Anterior cingulate cortex (tissue), 58 donors: ENCODE measurements at regions not wholly inside any gene's neighbourhood (a gene's known extent, or its start where the extent isn't known, plus 50 kb on each side); places are given as distances from the start of the nearest gene placed in this dataset.

Experiments
- DNase-seq, 58 donors: peaks; one replicate each; lab custom pipeline; 2025; lab: John Stamatoyannopoulos, UW

DNA sequence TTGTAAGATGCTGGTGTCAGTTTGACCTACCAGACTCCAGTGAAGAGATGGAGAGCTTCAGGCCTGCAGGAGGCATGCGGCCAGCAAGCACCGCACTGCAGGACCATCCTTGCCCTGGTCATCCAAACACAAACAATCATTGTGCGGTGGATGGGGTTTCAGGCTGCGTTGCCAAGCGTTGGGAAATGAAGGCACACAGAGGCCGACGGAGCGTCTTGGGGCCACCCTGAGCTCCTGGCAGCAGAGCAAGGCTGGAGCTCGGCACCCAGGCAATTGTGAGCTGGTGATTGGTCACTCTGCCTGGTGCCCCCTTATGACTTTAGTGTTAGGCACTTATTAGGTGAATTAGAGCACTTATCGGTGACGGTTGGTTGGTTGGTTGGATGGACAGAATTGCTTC, 222.6 kb upstream of the RGMA start:
- no peak for DNase-seq

DNA sequence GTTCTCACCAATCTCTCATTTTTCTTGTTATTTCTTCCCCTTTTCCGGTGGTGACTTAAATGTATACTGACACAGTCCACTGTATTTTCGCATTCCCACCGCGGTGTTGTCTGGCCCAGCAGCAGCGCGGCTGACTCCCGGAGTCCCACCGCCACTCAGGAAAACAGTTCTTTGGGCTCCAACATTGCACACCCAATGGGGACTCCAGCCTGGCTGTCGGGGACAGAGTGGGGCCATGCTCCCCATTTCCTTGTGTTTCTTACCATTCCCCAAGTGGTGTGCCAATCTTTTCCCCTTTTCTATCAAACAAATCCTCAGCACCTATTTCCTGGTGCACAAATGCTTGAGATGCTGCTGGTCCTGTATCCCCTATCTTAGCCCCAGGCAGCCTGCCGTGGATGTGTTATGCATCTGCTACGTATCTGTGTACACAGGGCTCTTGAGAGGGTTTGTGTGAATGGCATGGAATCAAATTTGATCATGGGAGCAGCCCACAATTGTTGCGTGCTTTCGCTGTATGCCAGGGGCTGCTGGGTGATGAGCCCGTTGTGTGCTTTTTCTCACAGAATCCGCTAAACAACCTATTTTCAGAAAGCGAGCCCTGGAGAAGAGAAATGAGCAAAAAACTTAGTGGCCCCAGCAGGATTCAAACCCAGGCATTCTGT, 219.1 kb upstream of the RGMA start:
- no peak for DNase-seq

DNA sequence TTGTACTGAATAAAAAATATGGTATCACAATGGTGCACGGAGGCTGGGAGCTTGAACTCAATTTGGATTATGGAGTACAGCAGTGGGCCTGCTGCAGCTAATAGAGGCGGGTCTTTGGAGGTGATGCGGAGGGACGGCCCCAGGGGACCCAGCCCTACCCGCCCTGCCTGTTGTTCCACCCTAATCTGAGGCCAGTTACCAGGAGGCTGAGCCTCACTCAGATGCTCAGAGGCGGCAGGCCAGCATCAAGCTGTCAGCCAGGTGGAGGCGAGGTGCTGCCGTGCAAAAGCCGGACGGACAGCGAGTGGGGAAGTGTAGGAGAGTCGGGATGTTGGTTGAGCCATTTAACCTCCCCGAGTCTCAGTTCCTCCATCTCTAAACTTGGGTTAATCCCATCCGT, 218.5 kb upstream of the RGMA start:
- DNase-seq: no peak

DNA sequence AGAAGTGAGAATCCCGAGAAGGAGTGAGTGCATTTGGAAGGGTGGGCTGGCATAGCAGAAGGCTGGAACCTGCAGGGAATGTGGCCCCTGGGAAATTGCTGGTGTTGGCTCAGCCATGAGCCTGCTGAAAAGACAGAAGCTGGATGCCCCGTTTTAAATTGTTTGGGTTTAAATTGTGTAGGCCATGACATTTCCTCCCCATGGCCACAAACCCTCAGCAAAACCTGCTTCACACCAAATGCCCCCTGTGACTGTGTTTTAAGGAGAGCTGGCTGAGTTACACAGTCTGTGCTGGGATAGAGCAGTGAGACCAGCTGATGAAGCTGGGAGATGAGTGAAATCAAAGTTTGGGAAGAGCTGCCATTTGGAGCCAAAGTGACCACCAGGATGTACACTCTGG, 216.3 kb upstream of the RGMA start:
- no peak for DNase-seq

DNA sequence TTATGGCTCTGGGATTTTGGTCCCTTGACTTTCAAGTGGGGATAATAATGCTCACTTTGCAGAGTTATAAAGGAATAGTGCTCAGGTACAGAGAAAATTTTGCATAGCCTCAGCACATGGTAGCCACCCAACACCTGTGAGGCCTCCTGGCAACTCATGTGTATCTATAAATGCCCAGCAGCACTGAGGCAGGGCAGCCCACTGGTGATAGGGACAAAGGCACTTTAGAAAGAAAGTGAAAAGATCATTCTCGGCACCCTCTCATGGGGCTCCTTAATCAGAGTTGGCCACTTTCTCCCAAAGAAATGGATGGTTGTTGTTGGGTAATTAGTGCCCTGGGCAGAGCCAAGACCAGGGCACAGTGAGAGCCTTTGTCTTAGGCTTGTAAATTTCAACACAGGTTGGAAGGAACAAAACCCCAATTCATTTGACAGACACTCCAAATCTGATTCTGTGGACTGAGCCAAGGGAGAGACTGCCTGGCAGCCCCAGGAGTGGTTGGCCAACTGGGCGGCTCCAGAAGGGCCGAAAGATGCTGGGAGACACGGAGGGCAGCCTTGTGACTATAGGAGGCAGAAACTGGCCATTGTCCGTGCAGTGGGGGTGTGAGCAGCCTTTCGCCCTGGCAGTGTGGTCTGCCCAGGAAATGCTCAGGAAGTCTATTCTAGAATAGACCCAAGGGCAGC, 213.2 kb upstream of the RGMA start:
- peak in 53 of 58 donors; percentile 22 to 95 (median 76) for DNase-seq

DNA sequence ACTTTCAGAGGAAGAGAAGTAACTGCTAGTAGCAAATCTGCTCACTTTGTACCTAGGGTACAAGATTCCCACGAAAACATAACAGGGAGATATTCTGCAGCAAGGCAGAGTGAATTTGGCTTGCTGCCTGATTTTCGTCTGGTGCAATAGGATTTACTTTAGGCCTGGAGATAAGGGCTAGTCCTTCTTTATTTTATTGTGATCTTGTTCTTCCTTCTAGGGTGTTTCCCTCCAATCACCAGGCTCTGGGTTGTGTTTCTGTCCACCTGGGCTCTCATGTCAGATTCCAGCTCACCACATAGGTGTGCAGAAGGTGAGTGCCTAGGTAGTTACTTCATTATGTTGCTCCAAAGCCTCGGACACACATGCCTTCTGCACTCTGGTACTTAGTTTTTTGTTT, 211.8 kb upstream of the RGMA start:
- DNase-seq: no peak

DNA sequence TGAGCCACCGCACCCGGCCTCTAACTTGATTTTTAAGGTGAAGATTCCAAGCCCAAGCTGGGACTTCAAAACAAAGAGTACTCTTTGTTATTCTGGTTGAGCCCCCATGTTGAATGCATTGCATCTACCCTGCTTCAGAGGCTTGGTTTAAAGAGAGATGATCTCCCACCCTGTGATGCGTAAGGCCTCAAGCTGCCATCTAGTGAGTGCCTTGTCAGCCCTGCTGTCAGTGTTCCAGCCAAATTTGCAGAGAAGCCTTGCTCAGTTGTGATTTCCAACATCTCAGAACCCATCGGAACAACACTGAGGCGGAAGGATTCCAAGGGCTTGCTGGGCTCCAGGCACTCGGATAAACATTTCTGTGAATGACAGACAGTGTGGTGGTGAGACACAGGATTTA, 210.7 kb upstream of the RGMA start:
- no peak for DNase-seq

DNA sequence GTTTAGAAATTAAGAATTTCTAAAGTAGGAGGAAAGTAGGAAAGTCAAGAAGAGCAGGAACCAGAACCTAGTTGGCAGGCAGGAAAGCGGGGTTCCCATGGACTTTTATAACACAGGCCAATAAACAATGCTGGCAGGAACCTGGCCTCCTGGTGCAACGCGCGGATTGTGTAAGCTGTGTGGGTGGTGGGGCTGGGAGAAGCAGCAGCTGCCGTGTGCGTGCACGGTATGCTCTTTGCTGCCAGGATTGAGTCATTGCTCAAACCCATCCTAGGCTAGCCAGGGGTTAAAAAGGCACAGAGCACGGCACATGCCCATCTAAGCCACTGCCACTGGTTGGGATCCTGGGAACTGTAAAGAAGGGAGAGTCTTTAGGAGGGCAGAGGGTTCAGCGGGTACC, 209.9 kb upstream of the RGMA start:
- peak in 2 of 58 donors; percentile 13 to 38 for DNase-seq

DNA sequence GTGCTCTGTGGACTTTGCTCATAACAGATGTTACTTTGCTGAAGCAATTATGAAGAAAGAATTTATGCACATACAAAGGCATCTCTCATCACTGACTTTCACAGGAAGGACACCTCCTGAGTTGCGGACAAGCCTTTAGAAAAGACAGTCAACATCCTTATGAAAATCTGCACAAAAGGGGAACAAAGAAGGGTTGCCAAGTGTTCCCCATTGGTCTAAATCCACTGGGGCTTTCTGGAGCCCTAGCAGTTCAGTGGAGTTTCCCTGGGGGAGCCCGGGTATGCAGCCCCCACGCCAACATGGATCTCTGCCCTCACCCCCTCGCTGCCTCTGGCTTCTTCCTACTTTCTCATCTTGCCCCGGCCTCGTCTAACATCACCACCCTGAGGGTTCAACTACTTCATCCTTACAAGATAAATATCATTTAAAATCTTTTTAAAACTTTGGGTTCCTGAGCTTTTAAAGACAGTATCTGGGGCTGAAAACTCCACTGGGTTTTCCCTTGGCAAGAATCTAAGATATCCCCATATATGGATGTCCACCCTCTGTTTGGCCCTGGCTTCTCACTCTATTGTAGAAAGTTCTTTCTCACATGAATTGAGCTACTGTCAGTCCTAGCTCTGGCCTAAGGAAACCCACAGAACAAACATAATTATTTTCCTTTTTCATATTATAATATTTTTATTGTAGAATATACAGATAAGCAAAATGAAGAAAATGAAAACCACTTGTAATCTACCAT, 207.9 kb upstream of the RGMA start:
- DNase-seq: no peak

DNA sequence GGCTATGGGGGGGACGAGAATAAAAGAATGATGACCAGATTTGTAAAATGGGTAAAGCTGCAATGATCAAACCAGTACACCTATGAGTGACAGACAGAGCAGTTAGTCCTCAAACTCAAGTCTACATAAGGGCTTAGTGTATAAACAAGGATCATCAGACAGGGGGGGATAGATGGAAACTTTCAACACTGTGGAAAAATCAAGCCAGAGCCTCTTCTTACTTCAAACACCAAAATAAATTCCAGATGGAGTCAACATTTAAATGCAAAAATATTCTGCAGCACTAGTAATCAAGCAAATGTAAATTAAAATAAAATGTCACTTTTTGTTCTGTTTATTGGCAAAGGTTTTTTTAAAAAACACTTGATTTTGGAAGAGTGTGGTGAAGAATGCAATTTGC, 205.9 kb upstream of the RGMA start:
- no peak for DNase-seq

DNA sequence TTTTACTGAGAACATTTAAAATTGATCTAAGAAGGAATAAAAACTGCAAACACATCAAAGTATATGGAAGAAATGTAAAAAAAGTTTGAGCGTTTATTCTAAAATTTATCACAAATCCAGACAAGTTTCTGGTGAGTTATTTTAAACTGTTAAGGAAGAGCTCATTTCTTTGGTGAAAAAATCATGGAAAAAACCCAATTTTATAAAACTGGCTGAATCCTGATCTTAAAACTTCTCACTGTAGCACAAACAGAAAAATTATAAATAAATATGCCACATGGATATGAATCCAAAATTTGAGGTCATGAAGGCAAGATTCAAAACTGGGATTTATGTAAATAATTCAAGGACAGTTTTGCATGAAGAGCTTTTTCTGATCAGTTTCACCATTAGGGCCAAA, 205.1 kb upstream of the RGMA start:
- DNase-seq: no peak

DNA sequence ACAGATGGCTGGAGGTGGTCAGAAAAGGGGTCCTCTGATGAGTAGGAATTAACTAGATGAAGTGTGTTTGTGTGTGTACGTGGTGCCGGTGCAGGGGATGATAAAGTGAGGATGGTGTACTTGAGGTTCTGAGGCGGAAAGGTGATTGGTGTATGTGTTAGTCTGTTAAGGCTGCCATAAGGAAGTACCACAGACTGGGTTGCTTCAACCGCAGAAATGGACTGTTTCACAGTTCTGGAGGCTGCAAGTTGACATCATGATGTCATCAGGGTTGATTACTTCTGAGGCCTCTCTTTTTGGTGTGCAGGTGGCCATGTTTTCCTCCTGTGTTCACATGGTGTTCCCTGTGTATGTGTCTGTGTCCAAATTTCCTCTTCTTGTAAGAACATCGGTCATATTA, 202.4 kb upstream of the RGMA start:
- DNase-seq: no peak

DNA sequence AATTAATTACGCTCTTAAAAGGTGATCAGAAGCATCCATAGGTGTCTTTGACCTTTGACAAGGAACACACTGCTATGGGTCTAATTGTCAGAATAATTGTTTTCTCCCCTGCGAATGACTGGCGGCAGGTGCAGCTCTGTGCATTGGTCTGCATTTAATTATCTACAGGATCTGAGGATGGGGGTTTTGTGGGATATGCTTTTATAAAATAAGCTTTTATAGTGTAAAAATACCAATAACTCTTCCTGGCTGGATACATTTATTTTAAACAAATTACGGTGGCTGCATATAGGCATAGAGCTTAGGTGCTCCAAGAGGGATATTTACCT, 201.6 kb upstream of the RGMA start:
- DNase-seq: no peak

DNA sequence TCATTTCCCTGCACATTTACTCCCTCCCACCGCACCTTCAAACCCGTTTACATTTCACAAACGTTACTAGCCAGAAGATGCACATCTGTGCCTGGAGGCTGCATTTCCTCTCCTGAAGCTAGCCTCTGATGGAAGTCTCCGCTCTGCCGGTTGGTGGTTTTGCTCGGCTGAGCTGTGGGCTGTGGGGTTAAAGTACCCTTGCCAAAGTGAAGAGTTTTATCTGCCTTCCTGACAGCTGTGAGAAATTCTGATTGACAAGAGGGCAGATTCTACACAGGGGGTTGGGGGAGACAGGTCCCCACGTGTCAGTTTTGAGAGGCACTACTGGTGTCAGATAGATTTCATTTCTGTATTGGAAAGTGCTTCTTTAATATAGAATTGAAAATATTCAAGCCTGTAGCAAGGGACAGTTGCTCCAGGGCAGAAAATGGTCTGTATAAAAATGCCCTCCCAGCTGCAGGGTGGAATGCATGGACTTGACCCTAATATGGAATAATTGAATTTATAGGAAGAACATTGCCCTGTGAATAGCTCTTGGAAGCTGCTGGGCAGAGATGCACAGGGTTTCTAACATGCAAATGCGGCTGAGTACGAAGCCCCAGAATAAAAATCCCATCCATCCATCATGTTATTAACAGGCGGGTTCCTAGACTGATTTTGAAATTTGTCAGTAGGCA, 201.1 kb upstream of the RGMA start:
- no peak for DNase-seq

DNA sequence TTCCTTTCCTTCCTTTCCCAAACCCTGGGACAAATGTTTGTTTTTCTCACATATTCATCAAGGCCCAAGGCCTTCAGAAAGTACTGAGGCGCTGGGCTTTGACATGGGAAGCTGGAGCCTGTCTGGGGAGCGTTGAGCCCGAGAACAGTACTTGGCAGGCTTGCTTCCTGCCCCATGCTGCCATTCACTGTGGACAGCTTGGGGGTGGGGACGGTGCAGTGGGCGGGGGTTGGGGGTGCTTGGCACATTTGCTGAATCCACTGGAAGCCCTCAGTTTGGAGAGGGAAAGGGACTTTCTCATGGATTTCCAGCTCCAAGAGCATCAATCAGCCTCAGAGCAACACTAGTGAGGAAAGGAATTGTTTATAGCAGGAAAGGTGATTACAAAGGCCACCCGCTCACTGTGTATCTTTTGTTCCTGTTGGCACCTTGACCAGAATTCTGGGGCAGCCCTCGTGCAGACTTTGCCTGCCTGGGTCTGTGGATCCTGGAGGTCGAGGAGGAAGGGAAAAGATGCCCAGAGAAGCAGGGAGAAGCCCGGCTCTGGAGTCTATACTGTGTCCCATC, 199.8 kb upstream of the RGMA start:
- DNase-seq: peak in 43 of 58 donors; percentile 10 to 81 (median 47)

DNA sequence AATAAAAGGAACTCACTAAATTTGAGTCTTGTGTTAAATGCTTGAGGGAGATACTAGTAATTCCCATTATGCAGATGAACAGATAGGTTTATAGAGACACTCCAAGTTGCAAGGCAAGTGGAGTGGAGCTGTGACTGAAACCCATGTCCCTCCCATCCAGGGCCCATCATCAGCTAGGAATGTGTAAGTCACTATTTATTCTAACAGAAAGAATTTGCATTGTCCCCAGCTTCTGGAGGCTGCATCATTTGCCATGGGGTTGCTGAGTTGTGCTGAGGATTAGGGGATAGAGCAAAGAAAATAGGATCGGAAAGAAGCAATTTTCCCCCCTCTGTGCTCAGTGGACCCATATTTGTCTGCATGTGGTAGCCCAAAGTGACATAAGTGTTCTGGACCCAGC, 197.4 kb upstream of the RGMA start:
- no peak for DNase-seq

DNA sequence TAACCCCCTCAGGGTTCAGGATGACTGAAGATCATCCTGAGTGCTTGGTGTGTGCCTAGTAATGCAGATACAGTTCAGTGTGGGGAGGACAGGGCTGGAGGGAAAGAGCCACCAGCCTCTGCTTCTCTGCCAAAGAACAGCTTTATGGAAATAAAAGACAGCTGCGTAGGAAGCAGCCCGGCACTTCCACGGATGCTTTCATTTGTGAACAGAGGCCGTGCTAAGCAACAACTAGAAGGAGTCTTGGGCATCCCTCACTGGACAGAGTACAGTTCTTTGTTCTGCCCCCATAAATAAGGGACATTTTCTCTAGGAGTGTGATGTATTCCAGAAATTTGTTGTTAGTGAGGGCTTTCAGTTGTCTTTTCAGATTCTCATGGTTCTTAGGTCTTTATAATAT, 194.8 kb upstream of the RGMA start:
- DNase-seq: peak in 6 of 58 donors; percentile 2 to 22 (median 12)

DNA sequence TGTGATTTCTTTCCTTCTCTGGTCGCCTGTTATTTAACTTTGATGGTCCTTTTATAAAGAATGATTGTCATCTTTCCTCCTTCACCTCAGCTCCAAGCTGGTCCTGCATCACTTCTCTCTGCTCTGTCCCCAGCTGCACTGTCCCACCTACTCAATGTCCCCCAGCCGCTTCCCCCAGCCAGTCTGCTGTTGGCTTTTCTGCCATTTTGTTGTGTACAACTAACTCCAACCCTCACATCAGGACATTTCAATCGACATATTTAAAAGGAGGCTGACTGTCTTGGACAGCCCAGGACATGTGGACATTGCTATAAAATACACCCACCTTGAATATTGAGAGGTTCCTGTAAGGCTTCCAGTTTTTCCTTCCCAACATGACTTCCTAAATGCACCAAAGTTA, 193.8 kb upstream of the RGMA start:
- DNase-seq: no peak

DNA sequence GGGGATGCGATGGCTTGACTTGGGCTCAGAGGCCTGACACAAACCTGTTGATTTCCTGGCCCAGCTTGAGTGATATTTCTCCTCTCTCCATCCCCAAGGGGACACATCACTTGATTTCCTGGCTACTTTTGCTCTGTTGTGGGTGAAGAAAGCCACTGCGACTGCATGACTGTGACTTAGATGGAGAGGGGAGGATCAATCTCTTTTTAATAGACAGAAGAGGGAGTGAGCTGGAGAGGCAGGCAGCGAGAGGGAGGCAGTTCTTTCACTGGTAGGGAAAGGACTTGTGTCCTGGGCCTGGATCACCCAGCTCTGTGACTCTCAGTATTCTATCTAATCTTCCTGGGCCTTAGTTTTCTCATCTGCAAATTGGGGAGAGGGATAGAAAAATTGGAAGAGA, 189.8 kb upstream of the RGMA start:
- DNase-seq: no peak

DNA sequence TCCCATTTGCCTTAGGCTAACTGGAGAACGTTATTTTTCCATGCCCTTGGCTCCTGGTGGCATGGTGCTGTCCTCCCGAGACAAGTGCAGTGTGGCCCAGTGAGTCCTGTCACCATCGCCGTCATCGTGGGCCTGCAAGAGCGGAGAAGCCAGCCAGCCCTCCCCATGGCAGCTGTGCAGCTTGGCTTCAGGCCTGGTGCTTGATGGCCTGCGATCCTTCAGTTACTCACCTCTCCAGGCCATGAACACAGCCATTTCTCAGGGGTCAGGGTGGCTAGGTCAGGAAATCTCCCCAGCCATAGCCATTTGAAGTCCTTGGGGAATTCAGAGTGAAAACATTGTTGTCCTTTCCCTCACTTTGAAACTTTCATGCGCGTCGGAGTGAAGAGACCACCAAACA, 189.0 kb upstream of the RGMA start:
- DNase-seq: no peak

DNA sequence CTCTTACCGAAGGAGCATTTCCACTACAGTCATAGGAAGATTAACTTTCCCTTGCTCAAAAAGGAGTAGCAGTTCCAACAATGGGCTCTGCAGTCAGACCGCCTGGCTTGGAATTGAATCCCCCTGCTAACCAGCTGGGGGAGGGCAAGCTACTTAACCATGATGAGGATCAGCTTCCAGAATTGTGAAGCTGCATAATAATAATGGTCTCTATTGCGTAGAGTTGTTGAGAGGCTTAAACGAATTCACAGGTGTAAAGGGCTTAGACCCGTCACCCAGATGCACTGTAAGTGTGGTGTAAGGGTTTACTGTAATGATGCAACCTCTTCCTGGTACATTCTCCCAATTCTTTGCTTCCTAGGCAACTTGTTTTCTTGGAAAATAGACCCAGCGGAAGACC, 185.2 kb upstream of the RGMA start:
- no peak for DNase-seq
